ENCODE measurements at regions not wholly inside any gene's neighbourhood (a gene's known extent, or its start where the extent isn't known, plus 50 kb on each side); places are given as distances from the start of the nearest gene placed in this dataset.

- Histone ChIP-seq H3K27me3 (ENCODE audit: low read depth, low read length) (no peaks in the 10 kb centered on the region), H3K36me3 (replicated peaks; ENCODE audit: low read depth, low read length) (peaks cover 23% of the 10 kb centered on the region), H3K4me1 (ENCODE audit: low read length) (peaks cover 29% of the 10 kb centered on the region), H4K20me1 (ENCODE audit: insufficient read depth, low read length) (no peaks in the 10 kb centered on the region), H3K4me3 (ENCODE audit: low read length) (peak overlapping the region; percentile 13), H3K9me3 (ENCODE audit: insufficient read depth, low read length) (no peaks in the 10 kb centered on the region), H3K9ac (ENCODE audit: low read length) (peak overlapping the region; percentile 40; the same call in 1 of the 2 replicates), H2AFZ (ENCODE audit: low read depth, low read length) (0 out of 2 replicates have a peak overlapping the region, but pooled peaks have one; percentile 16), H3K27ac (ENCODE audit: low read length) (peak overlapping the region; percentile 94), H3K79me2 (ENCODE audit: low read length) (no peaks in the 10 kb centered on the region), H3K4me2 (ENCODE audit: low read length) (peak overlapping the region; percentile 48)
- TF ChIP-seq EZH2phosphoT487 (IDR thresholded peaks at IDR 0.05; ENCODE audit: low read depth), result no peak
- TF ChIP-seq, protein P1, sequence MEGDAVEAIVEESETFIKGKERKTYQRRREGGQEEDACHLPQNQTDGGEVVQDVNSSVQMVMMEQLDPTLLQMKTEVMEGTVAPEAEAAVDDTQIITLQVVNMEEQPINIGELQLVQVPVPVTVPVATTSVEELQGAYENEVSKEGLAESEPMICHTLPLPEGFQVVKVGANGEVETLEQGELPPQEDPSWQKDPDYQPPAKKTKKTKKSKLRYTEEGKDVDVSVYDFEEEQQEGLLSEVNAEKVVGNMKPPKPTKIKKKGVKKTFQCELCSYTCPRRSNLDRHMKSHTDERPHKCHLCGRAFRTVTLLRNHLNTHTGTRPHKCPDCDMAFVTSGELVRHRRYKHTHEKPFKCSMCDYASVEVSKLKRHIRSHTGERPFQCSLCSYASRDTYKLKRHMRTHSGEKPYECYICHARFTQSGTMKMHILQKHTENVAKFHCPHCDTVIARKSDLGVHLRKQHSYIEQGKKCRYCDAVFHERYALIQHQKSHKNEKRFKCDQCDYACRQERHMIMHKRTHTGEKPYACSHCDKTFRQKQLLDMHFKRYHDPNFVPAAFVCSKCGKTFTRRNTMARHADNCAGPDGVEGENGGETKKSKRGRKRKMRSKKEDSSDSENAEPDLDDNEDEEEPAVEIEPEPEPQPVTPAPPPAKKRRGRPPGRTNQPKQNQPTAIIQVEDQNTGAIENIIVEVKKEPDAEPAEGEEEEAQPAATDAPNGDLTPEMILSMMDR (IDR thresholded peaks at IDR 0.05; ENCODE audit: low read depth, low read length), result no peak
Measured at GRCh38 chr5:44875661-44876605, 67.2 kb downstream of the MRPS30 start.

DNA sequence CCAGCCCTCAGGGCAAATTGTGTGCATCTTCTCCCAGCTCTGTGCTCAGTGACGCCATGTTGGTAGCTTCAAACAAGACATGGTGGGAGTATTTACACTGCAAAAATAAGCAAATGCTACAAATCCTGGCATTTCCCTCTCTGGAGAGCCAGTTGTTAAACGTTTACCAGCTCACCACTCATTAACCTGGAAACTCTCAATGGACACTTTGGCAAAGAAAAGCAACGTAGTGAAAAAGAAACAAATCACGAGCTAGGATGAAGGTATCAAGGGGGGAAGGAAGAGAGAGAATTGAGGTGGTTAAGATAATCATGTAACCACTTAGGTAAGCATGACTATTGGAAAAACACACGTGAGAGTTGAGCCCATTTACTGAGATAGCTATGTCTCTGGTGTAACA lies 72.5 kb downstream of the MRPS30 start:
- TF ChIP-seq EZH2phosphoT487 (IDR thresholded peaks at IDR 0.05; ENCODE audit: low read depth), result no peak
- TF ChIP-seq, protein P1 (IDR thresholded peaks at IDR 0.05; ENCODE audit: low read depth, low read length), result no peak
- H3K36me3 ChIP-seq (replicated peaks; ENCODE audit: low read depth, low read length), result peaks cover 8% of the 10 kb centered on the region
- no peaks in the 10 kb centered on the region for H3K27me3 ChIP-seq (ENCODE audit: low read depth, low read length)
- H2AFZ ChIP-seq (ENCODE audit: low read depth, low read length), result no peak overlapping the region
- no peak overlapping the region for H3K4me3 ChIP-seq (ENCODE audit: low read length)
- no peaks in the 10 kb centered on the region for H4K20me1 ChIP-seq (ENCODE audit: insufficient read depth, low read length)
- H3K4me1 ChIP-seq (ENCODE audit: low read length), result peaks cover 24% of the 10 kb centered on the region
- H3K4me2 ChIP-seq (ENCODE audit: low read length), result no peak overlapping the region
- H3K27ac ChIP-seq (ENCODE audit: low read length), result no peak overlapping the region
- H3K9me3 ChIP-seq (ENCODE audit: insufficient read depth, low read length), result no peaks in the 10 kb centered on the region
- H3K79me2 ChIP-seq (ENCODE audit: low read length), result no peaks in the 10 kb centered on the region
- H3K9ac ChIP-seq (ENCODE audit: low read length), result no peak overlapping the region

DNA sequence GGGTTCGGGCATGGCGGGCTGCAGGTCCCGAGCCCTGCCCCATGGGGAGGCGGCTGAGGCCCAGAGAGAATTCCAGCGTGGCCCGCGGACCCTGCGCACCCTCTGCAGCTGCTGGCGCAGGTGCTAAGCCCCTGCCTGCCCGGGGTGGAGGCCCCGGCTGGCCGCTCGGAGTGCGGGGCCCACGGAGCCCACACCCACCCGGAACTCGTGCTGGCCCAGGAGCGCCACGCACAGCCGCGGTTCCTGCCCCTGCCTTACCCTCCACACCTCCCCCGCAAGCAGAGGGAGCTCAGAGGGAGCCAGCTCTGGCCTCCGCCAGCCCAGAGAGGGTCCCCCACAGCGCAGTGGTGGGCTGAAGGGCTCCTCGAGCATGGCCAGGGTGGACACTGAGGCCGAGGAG lies 75.3 kb downstream of the MRPS30 start:
- Histone ChIP-seq H3K4me3 (ENCODE audit: low read length) (no peak overlapping the region), H4K20me1 (ENCODE audit: insufficient read depth, low read length) (no peaks in the 10 kb centered on the region), H3K9me3 (ENCODE audit: insufficient read depth, low read length) (no peaks in the 10 kb centered on the region), H3K36me3 (replicated peaks; ENCODE audit: low read depth, low read length) (no peaks in the 10 kb centered on the region), H3K27ac (ENCODE audit: low read length) (no peak overlapping the region), H2AFZ (ENCODE audit: low read depth, low read length) (no peak overlapping the region), H3K79me2 (ENCODE audit: low read length) (no peaks in the 10 kb centered on the region), H3K4me1 (ENCODE audit: low read length) (peaks cover 31% of the 10 kb centered on the region), H3K9ac (ENCODE audit: low read length) (no peak overlapping the region), H3K27me3 (ENCODE audit: low read depth, low read length) (no peaks in the 10 kb centered on the region), H3K4me2 (ENCODE audit: low read length) (no peak overlapping the region)
- TF ChIP-seq, protein P1 (IDR thresholded peaks at IDR 0.05; ENCODE audit: low read depth, low read length), result no peak
- no peak for TF ChIP-seq EZH2phosphoT487 (IDR thresholded peaks at IDR 0.05; ENCODE audit: low read depth)

DNA sequence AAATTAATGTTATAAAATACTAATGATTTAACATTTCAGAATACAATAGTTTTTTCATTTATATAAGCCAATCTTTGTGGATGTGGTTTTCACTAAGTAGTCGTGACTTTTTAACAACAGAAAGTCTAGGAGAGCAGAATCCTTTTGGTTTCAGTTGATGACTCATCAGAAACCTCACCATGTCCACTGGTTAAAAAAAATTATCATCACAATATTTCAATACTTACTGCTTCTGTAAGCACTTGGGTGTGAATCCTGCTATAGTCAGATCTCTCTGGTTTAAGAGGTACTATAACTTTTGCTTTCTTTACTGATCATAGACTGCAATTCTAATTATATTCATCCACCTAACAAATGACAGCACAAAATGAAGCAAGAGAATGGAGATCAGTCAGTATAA lies 77.2 kb downstream of the MRPS30 start:
- Histone ChIP-seq H3K4me2 (ENCODE audit: low read length) (peak overlapping the region; percentile 51), H3K4me3 (ENCODE audit: low read length) (no peak overlapping the region), H3K9me3 (ENCODE audit: insufficient read depth, low read length) (no peaks in the 10 kb centered on the region), H3K79me2 (ENCODE audit: low read length) (no peaks in the 10 kb centered on the region), H3K4me1 (ENCODE audit: low read length) (peaks cover 31% of the 10 kb centered on the region), H3K27me3 (ENCODE audit: low read depth, low read length) (no peaks in the 10 kb centered on the region), H3K27ac (ENCODE audit: low read length) (peak overlapping the region; percentile 89), H4K20me1 (ENCODE audit: insufficient read depth, low read length) (no peaks in the 10 kb centered on the region), H3K36me3 (replicated peaks; ENCODE audit: low read depth, low read length) (no peaks in the 10 kb centered on the region), H2AFZ (ENCODE audit: low read depth, low read length) (no peak overlapping the region), H3K9ac (ENCODE audit: low read length) (peak overlapping the region; percentile 43; the same call in 1 of the 2 replicates)
- TF ChIP-seq, protein P1 (IDR thresholded peaks at IDR 0.05; ENCODE audit: low read depth, low read length), result no peak
